LHCN-M2 (cell line): ENCODE measurements at regions not wholly inside any gene's neighbourhood (a gene's known extent, or its start where the extent isn't known, plus 50 kb on each side); places are given as distances from the start of the nearest gene placed in this dataset.

ENCODE experiments used
- DNase-seq: peaks from one replicate; pipeline ENCODE4 v3.0.0-alpha.2; 2012; ENCODE audit warnings: low read depth

GRCh38 chr12:81811061-81811777 lies 52.1 kb upstream of the PPFIA2 start:
- no peak for DNase-seq

- no peak for DNase-seq
Measured at GRCh38 chr12:81809829-81810595, 50.9 kb upstream of the PPFIA2 start.

GRCh38 chr12:81809113-81809777 lies 50.1 kb upstream of the PPFIA2 start:
- DNase-seq, result no peak
